ENCODE measurements at regions not wholly inside any gene's neighbourhood (a gene's known extent, or its start where the extent isn't known, plus 50 kb on each side); places are given as distances from the start of the nearest gene placed in this dataset.
"Not testable (repeated sequence)": the region's sequence is repeated elsewhere in the genome, so short reads cannot be mapped to it uniquely, and the experiment has no call there.

DNA sequence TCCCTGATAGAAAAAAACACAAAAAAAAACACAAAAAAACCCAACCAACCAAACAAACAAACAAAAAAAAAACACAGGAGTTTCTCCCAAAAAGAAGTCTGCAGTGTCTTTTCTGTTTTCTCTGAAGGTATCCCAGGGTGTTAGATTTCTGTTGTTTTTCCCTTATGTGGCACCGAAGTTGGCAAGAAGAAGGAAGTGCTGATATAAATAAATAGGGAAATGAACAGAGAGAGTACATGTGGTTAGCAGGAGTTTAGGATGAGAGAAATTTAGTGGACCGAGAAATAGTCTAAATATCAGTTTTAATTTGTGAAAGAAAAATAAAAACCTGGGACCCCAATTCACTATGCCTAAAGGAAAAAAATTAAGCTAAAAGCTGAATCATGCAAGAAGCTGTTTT, 287.0 kb upstream of the SGCG start:
- Histone ChIP-seq H3K9me2 (ENCODE audit: insufficient read depth) (no peaks in the 10 kb centered on the region), H4K20me1 (ENCODE audit: insufficient read depth) (no peaks in the 10 kb centered on the region), H3K4me1 (replicated peaks; ENCODE audit: insufficient read depth) (no peaks in the 10 kb centered on the region), H3K4me2 (no peak overlapping the region), H3K36me3 (ENCODE audit: low read depth) (no peaks in the 10 kb centered on the region), H3K27ac (no peak overlapping the region), H3K9me3 (ENCODE audit: insufficient read depth, low read depth) (no peaks in the 10 kb centered on the region), H3K79me2 (ENCODE audit: low read depth) (no peaks in the 10 kb centered on the region), H3F3A (ENCODE audit: insufficient read depth, low read depth) (no peaks in the 10 kb centered on the region), H3K27me3 (ENCODE audit: insufficient read depth, low read depth) (peaks cover 10% of the 10 kb centered on the region; the same call in 1 of the 2 replicates), H2AFZ (no peak overlapping the region), H3K4me3 (no peak overlapping the region)
- ChIA-PET POLR2A (ENCODE audit: unreplicated experiment) (no interaction called here), CTCF (no interaction called here)
- no peak for DNase-seq
- intact Hi-C loops (cut with micrococcal nuclease; ENCODE audit: unreplicated experiment): no loop called here
- no TSS peak for BruUV-seq (replicated peaks)
- no peak for TF ChIP-seq EZH2 (IDR thresholded peaks at IDR 0.05; ENCODE audit: low read depth)
- TF ChIP-seq, protein P1, sequence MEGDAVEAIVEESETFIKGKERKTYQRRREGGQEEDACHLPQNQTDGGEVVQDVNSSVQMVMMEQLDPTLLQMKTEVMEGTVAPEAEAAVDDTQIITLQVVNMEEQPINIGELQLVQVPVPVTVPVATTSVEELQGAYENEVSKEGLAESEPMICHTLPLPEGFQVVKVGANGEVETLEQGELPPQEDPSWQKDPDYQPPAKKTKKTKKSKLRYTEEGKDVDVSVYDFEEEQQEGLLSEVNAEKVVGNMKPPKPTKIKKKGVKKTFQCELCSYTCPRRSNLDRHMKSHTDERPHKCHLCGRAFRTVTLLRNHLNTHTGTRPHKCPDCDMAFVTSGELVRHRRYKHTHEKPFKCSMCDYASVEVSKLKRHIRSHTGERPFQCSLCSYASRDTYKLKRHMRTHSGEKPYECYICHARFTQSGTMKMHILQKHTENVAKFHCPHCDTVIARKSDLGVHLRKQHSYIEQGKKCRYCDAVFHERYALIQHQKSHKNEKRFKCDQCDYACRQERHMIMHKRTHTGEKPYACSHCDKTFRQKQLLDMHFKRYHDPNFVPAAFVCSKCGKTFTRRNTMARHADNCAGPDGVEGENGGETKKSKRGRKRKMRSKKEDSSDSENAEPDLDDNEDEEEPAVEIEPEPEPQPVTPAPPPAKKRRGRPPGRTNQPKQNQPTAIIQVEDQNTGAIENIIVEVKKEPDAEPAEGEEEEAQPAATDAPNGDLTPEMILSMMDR (conservative IDR thresholded peaks at IDR 0.05): no peak

GRCh38 chr13:22897571-22898314, 283.0 kb upstream of the SGCG start:
- H3K27me3 ChIP-seq (ENCODE audit: insufficient read depth, low read depth): peaks cover 18% of the 10 kb centered on the region
- no peaks in the 10 kb centered on the region for H4K20me1 ChIP-seq (ENCODE audit: insufficient read depth)
- no peak overlapping the region for H2AFZ ChIP-seq
- H3F3A ChIP-seq (ENCODE audit: insufficient read depth, low read depth): no peaks in the 10 kb centered on the region
- DNase-seq: no peak
- TF ChIP-seq EZH2 (IDR thresholded peaks at IDR 0.05; ENCODE audit: low read depth): no peak
- TF ChIP-seq, protein P1 (conservative IDR thresholded peaks at IDR 0.05): no peak
- intact Hi-C loops (cut with micrococcal nuclease; ENCODE audit: unreplicated experiment): no loop called here
- H3K4me3 ChIP-seq: no peak overlapping the region
- no peaks in the 10 kb centered on the region for H3K79me2 ChIP-seq (ENCODE audit: low read depth)
- BruUV-seq (replicated peaks): no TSS peak
- H3K36me3 ChIP-seq (ENCODE audit: low read depth): no peaks in the 10 kb centered on the region
- no peaks in the 10 kb centered on the region for H3K9me2 ChIP-seq (ENCODE audit: insufficient read depth)
- H3K9me3 ChIP-seq (ENCODE audit: insufficient read depth, low read depth): no peaks in the 10 kb centered on the region
- H3K27ac ChIP-seq: no peak overlapping the region
- ChIA-PET POLR2A (ENCODE audit: unreplicated experiment) (no interaction called here), CTCF (no interaction called here)
- H3K4me1 ChIP-seq (replicated peaks; ENCODE audit: insufficient read depth): no peaks in the 10 kb centered on the region
- no peak overlapping the region for H3K4me2 ChIP-seq

- BruUV-seq (replicated peaks): not testable (repeated sequence)
Measured at GRCh38 chr13:22900416-22900951, 280.3 kb upstream of the SGCG start.

More at GRCh38 chr13:22900416-22900951, 280.3 kb upstream of the SGCG start:
- H3K9me2 ChIP-seq (ENCODE audit: insufficient read depth); H3K9me3 ChIP-seq (ENCODE audit: insufficient read depth, low read depth); H4K20me1 ChIP-seq (ENCODE audit: insufficient read depth); H3K79me2 ChIP-seq (ENCODE audit: low read depth); POLR2A ChIA-PET (ENCODE audit: unreplicated experiment); H3K36me3 ChIP-seq (ENCODE audit: low read depth); H2AFZ ChIP-seq; H3K27ac ChIP-seq; DNase-seq; CTCF ChIA-PET; H3K4me3 ChIP-seq; H3K4me2 ChIP-seq; H3F3A ChIP-seq (ENCODE audit: insufficient read depth, low read depth); intact Hi-C loops (cut with micrococcal nuclease; ENCODE audit: unreplicated experiment); H3K4me1 ChIP-seq (replicated peaks; ENCODE audit: insufficient read depth): not testable (repeated sequence)
- H3K27me3 ChIP-seq (ENCODE audit: insufficient read depth, low read depth): peaks cover 18% of the 10 kb centered on the region
